Type B pancreatic cell (in vitro differentiated cells): ENCODE measurements at regions not wholly inside any gene's neighbourhood (a gene's known extent, or its start where the extent isn't known, plus 50 kb on each side); places are given as distances from the start of the nearest gene placed in this dataset.
A peak's percentile ranks its signal among the peaks of the same experiment; 100 is the strongest.

Source experiments
- DNase-seq: peaks from one replicate; pipeline ENCODE4 v3.0.0; 2021; ENCODE audit warnings: mixed read lengths; ENCODE audit not compliant: unreplicated experiment; ENCODE audit errors: extremely low spot score
- H3K27ac Mint-ChIP-seq: 2 replicates; pipeline ENCODE4 v1.8.0; 2021; ENCODE audit warnings: mild to moderate bottlenecking, mixed read lengths
- H3K27me3 Mint-ChIP-seq: 2 replicates; pipeline ENCODE4 v1.8.0; 2021; ENCODE audit warnings: mixed read lengths
- H3K36me3 Mint-ChIP-seq: 2 replicates; pipeline ENCODE4 v1.8.0; 2021; ENCODE audit warnings: mixed read lengths
- H3K4me1 Mint-ChIP-seq: one replicate; pipeline ENCODE4 v1.8.0; 2021; ENCODE audit warnings: mixed read lengths; ENCODE audit not compliant: unreplicated experiment
- H3K4me3 Mint-ChIP-seq: 2 replicates; pipeline ENCODE4 v1.8.0; 2021; ENCODE audit warnings: mild to moderate bottlenecking, mixed read lengths
- H3K9me3 Mint-ChIP-seq: 2 replicates; pipeline ENCODE4 v1.8.0; 2021; ENCODE audit warnings: mixed read lengths
- TF ChIP-seq, protein P1 (sequence below): fragments of 200-600 bp; sonication (generic); conservative IDR thresholded peaks from 2 replicates; pipeline ENCODE4 v1.5.0; 2021; ENCODE audit warnings: antibody characterized with exemption, mild to moderate bottlenecking

DNA sequence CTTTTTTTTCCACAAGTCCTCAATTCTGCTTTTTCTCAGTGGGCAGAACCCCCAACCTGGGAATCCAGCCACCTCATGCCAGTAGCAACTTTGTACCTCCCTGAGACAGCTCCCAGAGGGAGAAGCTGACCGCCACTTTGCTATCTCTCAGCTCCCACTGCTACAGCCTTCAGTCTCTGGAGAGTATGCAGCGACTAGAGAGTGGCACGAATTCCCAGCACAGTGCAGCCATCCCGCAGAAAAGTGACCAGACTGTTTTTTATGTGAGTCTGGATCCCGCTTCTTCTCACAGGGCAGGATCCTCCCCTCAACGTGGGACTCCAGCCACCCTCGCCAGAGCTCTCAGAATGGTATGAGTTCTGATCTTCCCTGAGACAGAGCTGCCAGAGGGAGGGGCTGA, 1234.6 kb downstream of the FAM133A start:
- Mint-ChIP-seq H3K27ac (no peak overlapping the region), H3K27me3 (no peaks in the 10 kb centered on the region), H3K4me3 (no peak overlapping the region), H3K36me3 (no peaks in the 10 kb centered on the region), H3K9me3 (no peaks in the 10 kb centered on the region), H3K4me1 (no peaks in the 10 kb centered on the region)
- TF ChIP-seq, protein P1, sequence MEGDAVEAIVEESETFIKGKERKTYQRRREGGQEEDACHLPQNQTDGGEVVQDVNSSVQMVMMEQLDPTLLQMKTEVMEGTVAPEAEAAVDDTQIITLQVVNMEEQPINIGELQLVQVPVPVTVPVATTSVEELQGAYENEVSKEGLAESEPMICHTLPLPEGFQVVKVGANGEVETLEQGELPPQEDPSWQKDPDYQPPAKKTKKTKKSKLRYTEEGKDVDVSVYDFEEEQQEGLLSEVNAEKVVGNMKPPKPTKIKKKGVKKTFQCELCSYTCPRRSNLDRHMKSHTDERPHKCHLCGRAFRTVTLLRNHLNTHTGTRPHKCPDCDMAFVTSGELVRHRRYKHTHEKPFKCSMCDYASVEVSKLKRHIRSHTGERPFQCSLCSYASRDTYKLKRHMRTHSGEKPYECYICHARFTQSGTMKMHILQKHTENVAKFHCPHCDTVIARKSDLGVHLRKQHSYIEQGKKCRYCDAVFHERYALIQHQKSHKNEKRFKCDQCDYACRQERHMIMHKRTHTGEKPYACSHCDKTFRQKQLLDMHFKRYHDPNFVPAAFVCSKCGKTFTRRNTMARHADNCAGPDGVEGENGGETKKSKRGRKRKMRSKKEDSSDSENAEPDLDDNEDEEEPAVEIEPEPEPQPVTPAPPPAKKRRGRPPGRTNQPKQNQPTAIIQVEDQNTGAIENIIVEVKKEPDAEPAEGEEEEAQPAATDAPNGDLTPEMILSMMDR = no peak
- DNase-seq = no peak

- Mint-ChIP-seq H3K4me3 (no peak overlapping the region), H3K9me3 (no peaks in the 10 kb centered on the region), H3K27ac (no peak overlapping the region), H3K27me3 (no peaks in the 10 kb centered on the region), H3K36me3 (no peaks in the 10 kb centered on the region), H3K4me1 (no peaks in the 10 kb centered on the region)
- TF ChIP-seq, protein P1 = no peak
- no peak for DNase-seq
These were observed 1240.2 kb downstream of the FAM133A start for GRCh38 chrX:94914235-94914634.

DNA sequence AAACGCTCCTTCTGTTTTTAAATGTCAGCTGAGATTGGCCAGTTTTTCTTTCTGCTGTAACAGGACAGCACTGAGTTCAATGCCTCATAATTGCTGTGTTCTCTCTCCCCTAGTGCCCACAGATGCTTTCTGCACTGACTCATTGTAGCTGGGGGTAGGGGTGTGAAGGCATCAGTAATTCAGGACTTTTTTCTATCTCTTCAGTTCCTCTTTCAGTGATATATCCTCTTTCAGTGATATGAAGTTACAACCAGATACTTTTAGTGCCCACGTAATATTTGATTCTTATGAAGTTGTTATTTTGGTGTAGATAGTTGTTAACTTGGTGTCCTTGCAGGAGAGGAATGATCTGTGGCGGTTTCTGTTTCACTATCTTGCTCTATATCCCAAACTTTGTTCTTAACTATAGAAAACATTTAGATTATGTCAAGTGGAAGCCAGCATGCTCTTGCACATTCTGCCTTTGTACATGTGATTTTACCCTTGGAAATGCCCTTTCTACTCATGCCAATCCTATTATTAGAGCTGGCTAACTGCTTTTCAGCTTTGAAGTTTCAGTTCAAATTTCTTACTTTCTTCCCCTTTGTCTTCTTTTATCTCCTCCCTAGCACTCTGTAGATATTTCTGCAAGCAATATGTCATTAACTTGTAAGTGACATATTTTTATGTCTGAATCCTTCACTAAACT, 1258.4 kb downstream of the FAM133A start:
- H3K27me3 Mint-ChIP-seq = no peaks in the 10 kb centered on the region
- H3K4me3 Mint-ChIP-seq = peak overlapping the region; percentile 42
- TF ChIP-seq, protein P1 = no peak
- H3K27ac Mint-ChIP-seq = peak overlapping the region; percentile 68
- no peak for DNase-seq
- no peaks in the 10 kb centered on the region for H3K9me3 Mint-ChIP-seq
- H3K4me1 Mint-ChIP-seq = peaks cover 5% of the 10 kb centered on the region
- no peaks in the 10 kb centered on the region for H3K36me3 Mint-ChIP-seq

GRCh38 chrX:94936722-94937121, 1262.7 kb downstream of the FAM133A start:
- no peak for DNase-seq
- peaks cover 5% of the 10 kb centered on the region for H3K4me1 Mint-ChIP-seq
- no peaks in the 10 kb centered on the region for H3K36me3 Mint-ChIP-seq
- H3K27me3 Mint-ChIP-seq = no peaks in the 10 kb centered on the region
- no peaks in the 10 kb centered on the region for H3K9me3 Mint-ChIP-seq
- TF ChIP-seq, protein P1 = no peak
- H3K27ac Mint-ChIP-seq = peak overlapping the region; percentile 91
- no peak overlapping the region for H3K4me3 Mint-ChIP-seq

DNA sequence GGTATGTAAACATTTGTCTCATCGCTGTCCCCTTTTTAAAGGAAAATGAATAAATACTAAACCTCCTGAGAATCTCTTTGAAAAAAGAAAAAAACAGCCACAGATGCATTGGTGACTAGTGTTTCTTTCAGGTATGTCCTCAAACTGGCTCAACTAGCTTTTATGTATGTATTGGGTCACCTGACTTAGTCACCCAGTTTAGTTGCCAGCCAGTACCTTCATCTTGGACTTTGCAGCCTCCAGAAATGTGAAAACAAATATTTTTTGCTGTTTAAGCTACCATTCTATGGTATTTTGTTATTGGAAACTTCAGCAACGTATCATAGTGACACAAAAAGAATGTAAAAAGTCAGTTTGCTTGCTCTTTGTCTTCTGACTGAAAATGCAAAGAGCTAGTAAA, 1263.5 kb downstream of the FAM133A start:
- Mint-ChIP-seq H3K36me3 (no peaks in the 10 kb centered on the region), H3K9me3 (peaks cover 4% of the 10 kb centered on the region), H3K4me3 (peak overlapping the region; percentile 58), H3K4me1 (peaks cover 1% of the 10 kb centered on the region), H3K27me3 (no peaks in the 10 kb centered on the region), H3K27ac (peak overlapping the region; percentile 91)
- no peak for DNase-seq
- TF ChIP-seq, protein P1 = no peak
